H9 (cell line): ENCODE measurements at regions not wholly inside any gene's neighbourhood (a gene's known extent, or its start where the extent isn't known, plus 50 kb on each side); places are given as distances from the start of the nearest gene placed in this dataset.

Experiments
- DNase-seq: peaks from one replicate; pipeline ENCODE4 v3.0.0-alpha.2; 2017
- H2AFZ ChIP-seq: one replicate; pipeline ENCODE4 v1.6.1; 2013; ENCODE audit warnings: mild to moderate bottlenecking, low read length, control low read depth, moderate library complexity
- H2AK5ac ChIP-seq: 2 replicates; pipeline ENCODE4 v1.6.1; 2013; ENCODE audit warnings: low read length, control low read depth, mixed read lengths; ENCODE audit not compliant: insufficient read length
- H2BK120ac ChIP-seq: one replicate; pipeline ENCODE4 v1.6.1; 2013; ENCODE audit warnings: low read depth, mild to moderate bottlenecking, low read length, control low read depth, inconsistent platforms; ENCODE audit not compliant: poor library complexity, severe bottlenecking
- H2BK12ac ChIP-seq: 2 replicates; pipeline ENCODE4 v1.6.1; 2013; ENCODE audit warnings: low read length, control low read depth, mixed read lengths, low read depth; ENCODE audit not compliant: insufficient read length
- H2BK15ac ChIP-seq: 2 replicates; pipeline ENCODE4 v1.6.1; 2013; ENCODE audit warnings: low read depth, low read length, control low read depth
- H2BK20ac ChIP-seq: one replicate; pipeline ENCODE4 v1.6.1; 2013; ENCODE audit warnings: low read depth, mild to moderate bottlenecking, low read length, control low read depth, inconsistent platforms; ENCODE audit not compliant: poor library complexity, severe bottlenecking
- H2BK5ac ChIP-seq: 2 replicates; pipeline ENCODE4 v1.6.1; 2013; ENCODE audit warnings: low read length, control low read depth, mixed read lengths; ENCODE audit not compliant: insufficient read length
- H3K14ac ChIP-seq: 2 replicates; pipeline ENCODE4 v1.6.1; 2013; ENCODE audit warnings: low read length, control low read depth; ENCODE audit not compliant: insufficient read depth
- H3K18ac ChIP-seq: 2 replicates; pipeline ENCODE4 v1.6.1; 2013; ENCODE audit warnings: low read depth, mild to moderate bottlenecking, mixed read lengths, low read length, control low read depth; ENCODE audit not compliant: insufficient read length
- H3K23ac ChIP-seq: 2 replicates; pipeline ENCODE4 v1.6.1; 2013; ENCODE audit warnings: low read length, control low read depth, mixed read lengths, low read depth; ENCODE audit not compliant: insufficient read length
- H3K23me2 ChIP-seq: 2 replicates; pipeline ENCODE4 v1.6.1; 2013; ENCODE audit warnings: low read depth, mild to moderate bottlenecking, mixed read lengths, low read length, control low read depth; ENCODE audit not compliant: insufficient read length, poor library complexity, severe bottlenecking
- H3K27ac ChIP-seq: 2 replicates; pipeline ENCODE4 v1.5.1; 2013; ENCODE audit warnings: low read length, control low read depth, mixed read lengths, low read depth; ENCODE audit not compliant: insufficient read length
- H3K27me3 ChIP-seq: 2 replicates; pipeline ENCODE4 v1.6.1; 2013; ENCODE audit warnings: low read length, control low read depth, inconsistent platforms; ENCODE audit not compliant: insufficient read depth
- H3K4ac ChIP-seq: 2 replicates; pipeline ENCODE4 v1.6.1; 2013; ENCODE audit warnings: low read depth, mild to moderate bottlenecking, control low read depth, inconsistent platforms, low read length, moderate library complexity
- H3K4me1 ChIP-seq: 2 replicates; pipeline ENCODE4 v1.6.1; 2013; ENCODE audit warnings: low read length, control low read depth, inconsistent platforms; ENCODE audit not compliant: insufficient read depth
- H3K4me2 ChIP-seq: 2 replicates; pipeline ENCODE4 v1.6.1; 2013; ENCODE audit warnings: low read length, control low read depth, mixed read lengths; ENCODE audit not compliant: insufficient read length, insufficient read depth
- H3K56ac ChIP-seq: 2 replicates; pipeline ENCODE4 v1.6.1; 2013; ENCODE audit warnings: low read depth, mild to moderate bottlenecking, mixed read lengths, low read length, control low read depth; ENCODE audit not compliant: insufficient read length
- H3K79me1 ChIP-seq: 2 replicates; pipeline ENCODE4 v1.6.1; 2013; ENCODE audit warnings: low read depth, mild to moderate bottlenecking, moderate library complexity, low read length, control low read depth, inconsistent platforms; ENCODE audit not compliant: insufficient read depth, poor library complexity, severe bottlenecking
- H3K79me2 ChIP-seq: 2 replicates; pipeline ENCODE4 v1.6.1; 2013; ENCODE audit warnings: low read length, control low read depth, inconsistent platforms; ENCODE audit not compliant: insufficient read depth
- H3K9ac ChIP-seq: 2 replicates; pipeline ENCODE4 v1.6.1; 2013; ENCODE audit warnings: low read length, control low read depth, mixed read lengths; ENCODE audit not compliant: insufficient read length; ENCODE audit errors: extremely low read depth
- H3K9me3 ChIP-seq: one replicate; pipeline ENCODE4 v1.6.1; 2013; ENCODE audit warnings: low read depth, low read length, inconsistent platforms; ENCODE audit not compliant: control insufficient read depth
- H3T11ph ChIP-seq: one replicate; pipeline ENCODE4 v1.6.1; 2013; ENCODE audit warnings: mild to moderate bottlenecking, low read length, control low read depth, inconsistent platforms
- H4K20me1 ChIP-seq: one replicate; pipeline ENCODE4 v1.6.1; 2013; ENCODE audit not compliant: control insufficient read depth, insufficient read length, insufficient read depth
- H4K5ac ChIP-seq: 2 replicates; pipeline ENCODE4 v1.6.1; 2013; ENCODE audit warnings: low read depth, mild to moderate bottlenecking, mixed read lengths, low read length, control low read depth; ENCODE audit not compliant: insufficient read length
- H4K8ac ChIP-seq: replicated peaks from 2 replicates; pipeline ENCODE4 v1.6.1; 2013; ENCODE audit warnings: low read length, control low read depth, mixed read lengths, low read depth; ENCODE audit not compliant: insufficient read length
- H4K91ac ChIP-seq: 2 replicates; pipeline ENCODE4 v1.6.1; 2013; ENCODE audit warnings: low read depth, mild to moderate bottlenecking, moderate library complexity, mixed read lengths, low read length, control low read depth; ENCODE audit not compliant: insufficient read length
- H3K27ac Mint-ChIP-seq, 3 experiments: 2 replicates in 2 of 3; 3 replicates in 1 of 3; pipeline ENCODE4 v1.8.0; 2020 to 2021; ENCODE audit warnings: mixed read lengths in 3 of 3, mild to moderate bottlenecking in 1 of 3, moderate library complexity in 1 of 3
- H3K27me3 Mint-ChIP-seq: 2 replicates; pipeline ENCODE4 v1.8.0; 2021; ENCODE audit warnings: low read depth, mild to moderate bottlenecking, moderate library complexity, mixed read lengths
- H3K36me3 Mint-ChIP-seq, 3 experiments: 2 replicates in 2 of 3; 3 replicates in 1 of 3; pipeline ENCODE4 v1.8.0; 2020 to 2021; ENCODE audit warnings: low read depth in 3 of 3, mixed read lengths in 3 of 3; ENCODE audit not compliant: insufficient read depth in 1 of 3
- H3K4me1 Mint-ChIP-seq, 2 experiments: 2 replicates each; pipeline ENCODE4 v1.8.0; 2020; ENCODE audit warnings: mixed read lengths in 2 of 2
- H3K4me3 Mint-ChIP-seq, 2 experiments: 2 replicates in 1 of 2; 3 replicates in 1 of 2; pipeline ENCODE4 v1.8.0; 2020 to 2021; ENCODE audit warnings: mild to moderate bottlenecking in 2 of 2, mixed read lengths in 2 of 2, moderate library complexity in 1 of 2
- H3K9me3 Mint-ChIP-seq, 2 experiments: 2 replicates in 1 of 2; 3 replicates in 1 of 2; pipeline ENCODE4 v1.8.0; 2020; ENCODE audit warnings: mild to moderate bottlenecking in 2 of 2, mixed read lengths in 2 of 2, moderate library complexity in 1 of 2
- CTCF ChIP-seq: fragments of 200-600 bp; sonication (generic); conservative IDR thresholded peaks from 3 replicates; pipeline ENCODE4 v1.8.0; 2021; ENCODE audit warnings: antibody characterized with exemption, mild to moderate bottlenecking
- WGBS: extraction: QIAGEN DNeasy Blood & Tissue Kit; methylation state at CpG from one replicate; pipeline ENCODE4 v1.1.7; 2013; ENCODE audit warnings: missing lambda C conversion rate, low lambda C conversion rate, mixed read lengths; ENCODE audit not compliant: insufficient read length; ENCODE audit errors: extremely low coverage; 5-methylcytosine and 5-hydroxymethylcytosine counted together

GRCh38 chr2:174666845-174667244 lies 69.2 kb upstream of the WIPF1 start:
- Mint-ChIP-seq H3K4me1 (peaks cover 13 to 28% of the 10 kb centered on the region in 2 experiments), H3K4me3 (no peak overlapping the region), H3K36me3 (peaks cover 8 to 12% (median 10%) of the 10 kb centered on the region in 3 experiments), H3K27ac (no peak overlapping the region; a peak in 1 of 7 replicates), H3K9me3 (peaks cover 11 to 14% of the 10 kb centered on the region in 2 experiments), H3K27me3 (peaks cover 5% of the 10 kb centered on the region)
- no peak overlapping the region for H3K27ac ChIP-seq
- no peak overlapping the region for H3K14ac ChIP-seq
- no peak overlapping the region for H2BK20ac ChIP-seq
- no peak overlapping the region for H4K5ac ChIP-seq
- H3K9me3 ChIP-seq: no peaks in the 10 kb centered on the region
- no peak for TF ChIP-seq CTCF
- H3T11ph ChIP-seq: no peak overlapping the region
- H2AFZ ChIP-seq: no peak overlapping the region
- H2BK5ac ChIP-seq: no peak overlapping the region
- H2BK15ac ChIP-seq: no peak overlapping the region
- no peak overlapping the region for H3K18ac ChIP-seq
- peaks cover 4% of the 10 kb centered on the region; the same call in 1 of the 2 replicates for H3K4me1 ChIP-seq
- H3K23me2 ChIP-seq: no peaks in the 10 kb centered on the region
- no peaks in the 10 kb centered on the region for H3K79me1 ChIP-seq
- H3K4me2 ChIP-seq: no peak overlapping the region
- no peak overlapping the region for H3K56ac ChIP-seq
- no peak overlapping the region for H2AK5ac ChIP-seq
- H4K8ac ChIP-seq: no peak overlapping the region
- no peaks in the 10 kb centered on the region for H4K20me1 ChIP-seq
- no peaks in the 10 kb centered on the region for H3K27me3 ChIP-seq
- H3K79me2 ChIP-seq: no peaks in the 10 kb centered on the region
- no peak overlapping the region for H2BK12ac ChIP-seq
- DNase-seq: no peak
- H3K4ac ChIP-seq: no peak overlapping the region
- no peak overlapping the region for H2BK120ac ChIP-seq
- H4K91ac ChIP-seq: no peak overlapping the region
- no peak overlapping the region for H3K9ac ChIP-seq
- no peak overlapping the region for H3K23ac ChIP-seq
- WGBS: no CpG with 5 or more reads among the region's 5 CpGs
